GM04504 (cell line): ENCODE measurements at regions not wholly inside any gene's neighbourhood (a gene's known extent, or its start where the extent isn't known, plus 50 kb on each side); places are given as distances from the start of the nearest gene placed in this dataset.

ENCODE experiments used
- DNase-seq: peaks from one replicate; pipeline ENCODE4 v3.0.0-alpha.2; 2012; ENCODE audit warnings: low read depth

DNA sequence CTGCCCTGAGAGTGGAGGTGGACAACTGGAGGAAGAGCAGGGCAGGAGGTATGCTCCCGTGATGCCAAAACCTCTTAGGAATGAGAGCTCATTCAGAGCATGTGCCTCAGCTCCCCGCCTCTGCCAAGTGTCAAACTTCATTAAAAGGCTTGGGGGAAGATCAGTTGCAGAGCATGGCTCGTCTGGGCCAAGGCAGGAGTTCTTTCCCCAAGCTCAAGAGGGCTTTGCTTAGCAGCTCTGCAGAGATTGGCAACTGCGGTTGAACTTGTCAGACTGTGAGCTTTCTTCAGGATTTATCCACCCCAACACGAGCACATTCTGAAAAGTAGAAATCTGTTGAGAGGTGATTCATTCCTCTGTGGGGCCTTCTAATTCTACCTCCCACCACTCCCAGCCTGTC is 248.1 kb downstream of the HS3ST3A1 start:
- no peak for DNase-seq

DNA sequence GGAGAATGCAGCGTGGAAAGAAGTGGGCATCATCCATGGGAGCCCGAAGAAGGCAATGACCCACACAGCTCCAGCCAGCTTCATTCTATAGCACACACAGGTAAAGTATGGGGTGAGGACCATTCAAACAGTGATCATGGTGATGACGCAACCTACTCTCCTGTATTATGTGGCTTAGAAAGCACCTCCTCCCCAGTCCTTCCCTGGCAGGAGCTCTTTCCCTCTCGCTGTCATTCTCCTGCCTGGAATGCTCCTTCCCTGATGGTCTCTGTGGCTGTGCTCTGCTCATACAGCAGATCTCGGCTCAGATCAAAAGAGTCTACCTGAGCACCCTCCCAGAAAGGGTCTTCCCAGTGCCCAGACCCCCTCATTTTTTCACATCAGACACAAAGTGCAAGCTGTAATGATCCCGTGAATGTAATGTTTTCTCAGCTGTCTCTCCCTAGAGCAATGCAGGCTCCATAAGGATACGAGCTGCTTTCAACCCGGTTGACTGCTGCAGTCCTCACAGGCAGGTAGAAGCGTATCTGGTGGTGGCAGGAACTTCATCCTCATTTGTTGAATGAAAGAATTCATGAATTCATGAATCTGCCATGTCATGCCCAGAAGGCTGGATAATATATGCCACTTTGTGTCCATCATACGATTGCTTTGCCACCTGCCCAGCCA is 248.8 kb downstream of the HS3ST3A1 start:
- no peak for DNase-seq

DNA sequence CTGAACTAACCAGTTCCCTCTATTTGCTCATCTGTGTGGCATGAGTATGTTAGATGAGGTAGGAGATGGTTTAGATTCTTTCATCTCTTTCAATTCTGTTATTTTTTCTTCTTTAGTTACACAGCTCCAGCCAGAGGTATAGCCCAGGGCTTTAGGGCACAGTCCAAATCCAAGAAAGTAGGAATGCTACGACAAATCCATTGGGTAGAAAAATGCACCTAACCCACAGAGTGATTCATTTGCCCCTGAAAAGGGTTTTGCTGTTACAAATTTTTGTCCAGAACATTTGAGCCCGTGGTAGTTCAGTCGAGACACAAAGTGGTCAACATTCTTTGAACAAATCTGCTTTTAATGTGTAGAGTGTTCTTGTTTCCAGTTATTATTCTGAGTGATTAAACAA is 250.7 kb downstream of the HS3ST3A1 start:
- no peak for DNase-seq

DNA sequence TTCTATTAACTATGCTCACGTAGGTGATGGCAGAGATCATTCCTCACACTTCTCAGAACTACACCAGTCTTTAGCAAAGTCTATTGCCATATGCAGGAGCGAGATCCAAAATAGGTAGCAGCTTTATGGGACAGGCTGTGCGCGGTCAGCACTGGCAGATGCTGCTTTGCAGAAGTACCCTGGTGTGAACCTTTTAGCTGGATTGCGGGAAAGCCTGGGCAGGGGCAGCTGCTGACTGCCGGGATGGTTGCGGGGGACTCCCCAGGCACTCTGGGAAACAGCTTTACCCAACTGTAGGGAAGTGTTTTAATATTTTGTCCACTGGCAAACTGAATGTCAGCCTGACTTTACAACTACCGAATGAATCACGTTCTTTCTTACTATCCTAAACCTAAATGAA is 251.3 kb downstream of the HS3ST3A1 start:
- no peak for DNase-seq

DNA sequence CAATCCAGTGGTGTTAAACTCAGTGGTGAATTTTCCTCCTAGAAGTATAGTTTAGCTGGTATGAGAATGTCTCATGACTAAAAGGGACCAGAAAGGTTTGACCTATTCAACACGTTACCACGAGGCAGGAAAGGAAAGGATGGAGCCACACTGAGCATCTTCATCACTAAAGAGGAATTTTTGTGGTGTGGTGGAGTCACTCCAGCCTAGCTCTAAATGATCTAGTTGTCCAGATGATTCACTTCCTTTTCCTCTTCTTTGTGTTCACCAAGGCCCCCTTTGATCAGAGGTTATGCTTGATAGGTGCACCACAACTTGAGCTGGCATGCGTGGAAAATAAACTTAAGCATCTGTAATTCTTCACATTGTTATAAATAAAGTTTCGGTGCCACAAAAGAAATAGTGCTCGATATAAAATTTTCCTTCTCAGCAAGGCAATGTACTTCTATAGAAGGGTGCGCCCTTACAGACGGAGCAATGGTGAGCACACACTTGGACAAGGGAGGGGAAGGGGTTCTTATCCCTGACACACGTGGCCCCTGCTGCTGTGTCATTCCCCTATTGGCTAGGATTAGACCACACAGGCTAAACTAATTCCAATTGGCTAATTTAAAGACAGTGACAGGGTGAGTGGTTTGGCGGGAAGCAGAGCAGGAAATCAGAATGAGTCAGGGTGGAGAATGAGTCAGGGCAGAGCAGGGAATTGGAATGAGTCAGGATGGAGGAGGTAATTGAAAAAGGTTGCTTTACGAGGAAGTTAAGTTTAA is 254.6 kb downstream of the HS3ST3A1 start:
- DNase-seq, result peak; percentile 88

DNA sequence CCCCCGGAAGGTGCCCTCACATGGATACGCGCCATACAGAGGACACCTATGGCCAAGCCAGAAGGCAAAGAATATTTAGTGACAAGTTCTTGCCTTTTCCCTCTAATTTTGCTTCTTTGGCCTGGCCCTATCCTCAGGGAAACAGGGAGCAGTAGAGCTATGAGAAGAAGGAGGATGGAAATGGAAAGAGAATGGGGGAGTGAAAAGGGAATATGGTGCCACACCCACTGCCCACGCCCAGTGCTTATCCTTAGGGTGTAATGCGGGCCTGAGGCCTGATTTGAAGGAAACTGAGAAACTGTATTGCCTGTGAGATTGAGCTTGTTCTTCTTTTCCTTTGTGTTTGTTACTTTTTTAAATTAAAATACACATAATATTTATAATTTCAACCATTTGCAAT is 255.1 kb downstream of the HS3ST3A1 start:
- no peak for DNase-seq

DNA sequence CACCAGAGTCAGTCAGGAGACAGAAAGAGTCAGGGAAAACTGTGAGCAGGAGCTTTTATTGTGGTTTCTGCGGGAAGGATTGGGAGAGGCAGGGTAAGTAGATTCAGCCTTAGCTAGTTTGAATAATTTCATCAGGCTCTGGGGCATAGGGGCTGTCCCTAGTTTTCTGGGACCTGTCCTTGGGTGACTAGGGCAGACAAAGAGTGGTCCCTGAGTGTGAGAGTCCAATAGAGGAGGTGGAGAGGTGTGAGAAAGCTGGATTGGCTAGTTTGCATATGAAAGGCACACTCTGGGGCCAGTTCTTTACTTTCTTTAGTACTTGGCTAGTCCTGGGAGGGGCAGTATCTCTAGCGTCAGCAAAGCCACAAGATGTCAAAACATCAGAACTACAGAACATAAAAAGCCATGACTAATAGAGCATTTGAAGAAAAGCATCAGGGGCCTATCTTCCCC is 255.6 kb downstream of the HS3ST3A1 start:
- DNase-seq, result peak; percentile 96

DNA sequence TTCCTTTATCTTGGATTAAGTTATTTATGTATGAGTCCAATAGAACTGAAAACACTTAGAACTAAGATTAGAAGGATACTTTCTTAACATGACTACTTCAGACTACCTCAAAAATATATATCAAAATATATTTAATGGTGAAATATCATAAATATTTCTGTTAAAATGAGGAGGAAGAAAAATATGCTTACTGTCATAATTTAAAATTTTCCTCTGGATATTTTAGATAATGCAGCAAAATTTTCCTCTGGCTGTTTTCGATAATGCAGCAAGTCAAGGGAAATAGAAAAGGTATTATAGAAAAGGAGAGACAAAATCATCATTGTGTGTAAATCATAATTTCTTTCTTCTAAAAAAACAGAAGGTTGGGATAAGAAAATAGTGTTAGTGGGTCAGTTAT is 263.3 kb downstream of the HS3ST3A1 start:
- no peak for DNase-seq

DNA sequence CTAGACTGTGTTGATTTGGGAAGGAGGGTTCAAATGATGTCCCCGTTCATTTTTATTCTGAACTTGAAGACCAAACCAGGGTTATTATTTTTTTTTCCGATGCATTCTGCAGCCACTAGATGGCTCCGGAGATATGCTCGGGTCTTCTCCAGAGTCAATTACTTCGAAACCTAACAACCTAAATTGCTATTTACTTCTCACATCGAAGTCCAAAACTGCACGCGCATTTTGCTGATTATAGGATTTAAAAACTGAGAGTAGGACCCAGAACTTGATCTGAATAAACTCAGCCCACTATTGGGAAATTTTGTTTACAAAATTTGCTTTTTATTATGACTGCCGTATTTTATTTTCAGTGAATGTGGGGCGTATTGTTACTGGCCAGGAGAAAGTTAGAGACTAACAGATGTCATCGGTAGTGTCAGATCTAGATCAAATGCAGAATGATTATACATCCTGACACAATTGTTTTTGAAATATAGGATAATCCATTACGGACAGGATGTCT is 263.8 kb downstream of the HS3ST3A1 start:
- DNase-seq, result peak; percentile 46

DNA sequence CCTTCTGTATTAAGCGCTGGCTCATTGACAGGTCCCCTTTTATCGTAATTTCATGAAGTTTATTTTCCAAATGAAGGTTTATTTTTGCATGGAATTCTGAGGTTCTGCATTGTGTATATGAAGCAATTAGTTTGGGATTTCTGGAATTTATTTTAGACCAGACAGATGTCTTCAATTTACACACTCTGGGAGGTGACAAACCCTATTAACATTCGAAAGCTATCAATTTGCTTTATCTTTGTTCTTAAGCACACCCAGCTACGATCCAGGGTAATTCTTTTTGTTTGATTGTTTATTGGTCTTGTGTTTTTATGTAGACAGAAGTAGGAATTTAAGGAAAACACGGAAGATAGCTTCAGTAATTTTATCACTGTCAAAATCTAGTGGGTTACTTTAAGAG is 264.6 kb downstream of the HS3ST3A1 start:
- DNase-seq, result no peak

DNA sequence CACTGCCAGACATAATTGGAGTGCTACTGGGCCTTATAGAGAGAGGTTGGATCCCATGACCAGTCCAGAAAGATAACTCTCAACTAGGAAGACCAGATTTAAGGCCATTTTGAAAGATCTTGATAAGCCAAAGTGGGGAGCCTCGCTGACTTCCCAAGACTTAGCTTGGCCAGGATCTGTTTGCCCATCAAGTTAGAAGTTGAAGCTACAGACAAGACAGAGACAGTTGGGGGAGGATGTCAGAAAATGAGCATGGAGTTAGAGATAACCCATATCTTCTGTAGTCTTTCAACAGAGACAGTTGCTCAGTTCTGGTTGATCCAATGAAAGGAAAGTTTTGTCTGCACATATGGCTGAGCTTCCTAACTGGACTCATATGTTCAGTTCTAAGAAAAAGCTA is 267.4 kb downstream of the HS3ST3A1 start:
- no peak for DNase-seq

DNA sequence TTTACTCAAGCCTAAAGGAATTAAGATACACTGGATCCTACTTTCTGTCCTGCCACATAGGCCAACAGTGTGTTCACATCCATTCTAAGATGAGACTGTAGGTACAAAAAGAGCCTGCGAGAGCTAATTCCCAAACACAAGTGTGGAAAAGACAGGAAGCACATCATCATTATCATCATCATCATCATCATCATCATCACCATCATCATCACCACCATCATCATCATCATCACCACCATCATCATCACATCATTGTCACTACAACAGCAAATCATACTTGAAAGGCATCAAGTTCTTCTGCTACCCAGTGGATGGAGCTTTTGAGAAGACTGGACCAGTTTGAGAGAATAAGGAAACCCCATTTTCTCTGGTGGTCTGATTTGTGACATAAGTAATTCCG is 268.1 kb downstream of the HS3ST3A1 start:
- DNase-seq, result no peak

DNA sequence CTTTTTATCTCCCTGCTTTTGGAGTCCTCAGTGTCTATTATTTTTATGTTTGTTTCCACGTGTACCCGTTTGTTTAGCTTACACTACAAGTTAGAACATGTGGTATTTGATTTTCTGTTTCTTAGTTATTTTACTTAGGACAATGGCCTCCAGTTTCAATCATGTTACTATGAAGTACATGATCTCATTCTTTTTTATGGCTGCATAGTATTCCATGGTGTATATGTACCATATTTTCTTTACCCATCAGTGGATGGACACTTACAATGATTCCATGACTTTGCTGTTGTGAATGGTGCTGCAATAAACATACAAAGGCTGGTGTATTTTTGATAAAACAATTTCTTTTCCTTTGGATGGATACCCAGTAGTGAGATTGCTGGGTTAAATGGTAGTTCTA is 269.5 kb downstream of the HS3ST3A1 start:
- no peak for DNase-seq

DNA sequence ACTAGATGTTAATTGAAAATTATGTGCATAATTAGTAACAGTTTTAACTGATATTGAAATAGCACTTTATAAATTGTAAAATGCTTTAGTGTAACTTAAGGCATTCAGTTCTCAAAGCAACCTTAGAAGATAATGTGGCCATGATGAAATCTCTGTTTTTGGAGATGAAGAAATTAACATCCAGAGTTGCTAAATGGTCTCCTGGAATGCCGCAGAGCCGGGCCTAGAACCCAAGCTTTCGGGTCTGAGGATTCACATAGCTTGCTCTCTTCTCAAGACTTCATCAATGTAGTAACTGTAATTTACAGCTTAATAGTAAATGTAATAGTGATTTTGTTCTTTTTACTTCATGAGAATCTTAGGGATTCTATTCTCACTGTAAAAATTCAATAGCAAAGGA is 272.3 kb downstream of the HS3ST3A1 start:
- DNase-seq, result no peak

DNA sequence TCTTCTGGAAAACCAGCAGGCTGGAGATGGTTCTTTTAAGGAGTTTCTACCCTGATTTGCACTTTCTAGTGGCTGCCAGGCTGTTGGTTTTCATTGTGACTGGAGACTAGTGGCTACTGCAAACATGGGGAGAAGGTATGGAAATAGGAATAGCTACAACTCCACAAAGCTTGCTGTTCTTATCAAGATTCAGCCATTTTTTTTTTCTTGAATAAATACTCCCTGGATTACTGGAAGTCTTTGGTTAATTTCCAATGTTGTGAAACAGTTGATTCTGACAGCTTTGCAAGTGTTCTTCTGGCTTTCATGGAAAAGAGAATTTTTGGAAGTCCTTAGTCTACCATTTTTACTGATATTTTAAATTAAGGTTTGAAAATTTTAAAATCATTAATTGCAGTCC is 277.7 kb downstream of the HS3ST3A1 start:
- no peak for DNase-seq

DNA sequence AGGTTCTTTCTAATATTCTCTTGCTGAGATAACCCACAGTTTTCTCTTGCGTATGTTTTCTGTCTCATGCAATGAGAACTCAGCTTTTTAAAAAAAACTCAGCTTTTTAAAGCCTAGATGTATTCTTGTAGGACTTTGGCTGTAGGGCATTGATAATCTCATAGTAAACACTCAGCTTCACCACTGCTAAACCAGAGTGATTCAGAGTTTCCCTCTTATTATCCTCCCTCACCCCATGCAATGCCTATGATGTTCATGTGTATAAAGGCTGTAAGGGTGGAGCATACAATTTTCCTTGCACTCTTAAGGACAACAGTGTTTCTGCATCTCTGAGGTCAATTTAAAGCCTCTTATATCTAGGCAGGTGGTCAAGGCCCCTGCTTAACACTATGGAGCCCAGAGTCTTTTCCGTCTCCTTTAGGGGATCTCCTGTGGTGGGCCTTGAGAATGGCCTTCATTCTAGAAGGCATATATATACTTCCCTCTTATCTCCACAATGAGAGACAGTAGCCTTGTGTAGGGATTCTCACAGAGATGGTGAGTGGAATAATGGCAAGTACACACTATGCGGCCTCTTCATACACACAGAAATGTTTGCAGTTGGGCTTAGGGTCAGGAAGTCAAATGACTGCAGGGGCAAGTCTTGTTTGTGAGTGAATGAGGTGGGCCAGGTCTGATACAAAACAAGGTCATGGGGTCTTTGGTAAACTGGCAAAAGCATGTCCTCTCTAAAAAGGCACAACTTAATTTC is 279.6 kb downstream of the HS3ST3A1 start:
- DNase-seq, result no peak

DNA sequence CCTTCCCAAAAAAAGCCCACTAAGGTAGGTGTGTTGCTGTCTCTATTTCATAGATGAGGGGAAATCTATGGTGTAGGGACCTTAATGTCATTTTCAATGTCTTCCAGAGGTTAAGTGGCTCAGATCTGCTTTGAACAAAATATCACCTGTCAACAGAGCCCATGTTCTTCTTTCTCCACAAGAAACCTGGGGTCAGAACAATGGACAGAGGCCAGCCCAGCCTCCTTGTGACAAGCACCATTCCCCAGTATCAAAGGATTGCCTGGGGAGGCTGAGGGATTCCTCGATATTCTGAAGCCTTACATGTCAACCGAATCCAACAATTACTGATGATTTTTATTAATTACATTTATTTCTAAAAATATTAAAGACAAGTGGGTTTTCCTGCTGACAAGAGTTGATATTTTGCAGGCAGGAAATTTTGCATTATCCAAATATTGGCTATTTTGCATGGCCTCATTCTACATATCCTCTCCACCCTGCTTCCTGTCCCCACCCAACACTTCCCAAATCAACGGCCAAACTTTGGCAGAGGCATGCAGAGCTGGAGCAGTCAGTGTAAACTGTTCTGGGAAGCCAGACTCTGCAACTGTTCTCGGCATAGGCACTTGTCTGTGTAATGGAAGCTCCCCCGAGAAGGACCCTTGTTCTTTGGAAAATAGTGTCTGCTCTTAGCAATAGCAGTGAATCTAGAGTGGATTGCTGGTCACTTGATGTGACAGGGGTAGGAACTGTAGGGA is 281.5 kb downstream of the HS3ST3A1 start:
- DNase-seq, result no peak

DNA sequence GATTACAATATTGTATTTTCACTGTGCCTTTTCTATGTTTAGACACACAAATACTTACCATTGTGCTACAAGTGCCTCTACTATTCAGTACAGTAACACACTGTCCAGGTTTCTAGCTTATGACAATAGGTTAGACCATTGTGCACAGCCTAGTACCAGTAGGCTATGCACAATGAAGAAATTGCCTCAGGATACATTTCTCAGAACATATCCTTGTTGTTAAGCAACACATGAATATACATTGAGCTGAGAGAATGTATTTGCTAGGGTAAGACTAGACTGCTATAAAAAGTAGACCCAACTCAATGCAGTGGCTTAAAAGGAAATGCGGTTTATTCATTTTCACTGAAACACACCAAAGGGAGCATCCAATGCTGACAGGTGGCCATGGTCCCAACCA is 285.1 kb downstream of the HS3ST3A1 start:
- no peak for DNase-seq

DNA sequence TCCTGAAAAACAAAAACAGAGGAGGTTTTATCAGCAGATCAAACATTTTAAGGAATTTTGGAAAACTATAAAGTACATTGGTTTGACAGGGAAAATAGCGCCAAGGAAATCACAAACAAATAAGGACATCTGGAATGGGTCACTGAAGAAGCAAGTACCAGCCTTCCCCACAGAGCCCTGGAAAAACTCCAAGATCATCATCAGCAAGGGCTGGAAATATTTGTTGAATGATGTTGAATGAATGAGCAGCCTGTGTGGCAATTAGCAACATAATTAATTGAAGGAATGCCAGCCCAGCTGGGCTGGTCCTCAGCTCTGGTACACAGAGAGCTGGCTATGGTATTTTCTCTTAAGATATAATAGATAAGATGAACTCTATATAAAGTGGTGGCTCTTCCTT is 290.4 kb downstream of the HS3ST3A1 start:
- DNase-seq, result peak; percentile 68

DNA sequence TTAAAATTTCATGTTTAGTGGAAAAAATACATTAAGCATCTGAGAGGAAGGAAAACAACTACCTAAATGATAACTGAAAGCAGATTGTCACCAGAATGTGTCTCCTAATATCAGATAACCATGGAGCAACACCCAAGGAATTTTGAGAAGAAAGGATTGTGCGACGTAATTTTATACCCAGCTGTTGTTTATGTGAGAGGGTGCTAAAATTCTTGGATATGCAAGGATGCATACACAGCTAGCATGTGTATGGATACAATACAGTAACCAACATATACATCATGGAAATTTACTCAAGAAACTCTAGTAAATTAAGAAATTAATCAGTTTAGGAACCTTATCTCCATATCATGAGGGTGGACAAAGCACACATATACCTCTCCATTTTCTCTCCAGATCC is 290.9 kb downstream of the HS3ST3A1 start:
- no peak for DNase-seq

DNA sequence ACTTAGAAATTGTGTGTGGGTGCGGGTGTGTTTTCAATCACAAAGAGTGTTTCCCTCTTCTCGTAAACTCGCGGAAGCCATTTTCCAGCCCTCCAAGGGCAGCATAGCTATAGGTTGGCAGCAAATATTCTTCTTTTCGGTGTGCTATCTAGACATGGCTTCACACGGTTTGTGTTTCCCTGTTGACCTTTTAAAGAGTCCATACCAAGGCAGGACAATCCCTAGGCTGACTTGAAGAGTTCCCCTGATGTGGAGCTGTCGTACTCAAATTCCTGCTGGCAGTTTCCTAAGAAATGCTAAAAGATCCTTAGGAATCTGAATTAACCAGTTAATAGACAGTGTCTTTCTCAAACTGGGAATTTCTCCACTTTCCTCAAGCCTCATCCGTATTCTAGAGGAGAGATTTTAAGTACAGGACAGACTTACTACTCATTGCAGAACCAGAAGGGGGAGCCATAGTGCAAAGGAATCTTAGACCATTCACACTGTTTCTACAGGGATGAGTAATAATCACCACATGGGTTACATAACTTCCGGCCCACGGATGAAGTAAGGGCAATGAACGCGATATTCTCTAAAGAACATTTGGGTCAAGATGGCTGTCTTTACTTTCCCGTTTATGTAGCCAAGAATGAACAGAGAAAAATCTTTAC is 288.6 kb upstream of the ELAC2 start:
- peak; percentile 56 for DNase-seq

DNA sequence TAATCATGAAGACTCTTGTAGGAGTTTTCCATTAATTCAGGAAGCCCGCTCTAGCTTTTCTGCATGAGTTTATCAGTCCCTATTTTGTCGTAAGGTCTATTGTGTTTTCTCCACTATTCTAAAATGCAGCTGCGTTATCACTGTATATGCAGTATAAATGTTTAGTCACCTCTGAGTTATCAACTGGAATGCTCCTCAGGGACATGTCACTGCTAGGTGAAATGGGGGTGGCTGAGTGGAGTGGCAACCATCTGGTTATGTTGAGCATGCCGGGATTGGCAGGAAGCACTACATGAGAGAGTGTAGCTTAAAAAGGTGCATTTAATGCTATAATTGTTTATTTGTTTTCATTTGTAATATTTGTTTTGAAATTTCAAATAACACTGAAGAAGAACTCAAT is 285.2 kb upstream of the ELAC2 start:
- DNase-seq, result no peak
